NAMALWA (cell line): ENCODE measurements at regions not wholly inside any gene's neighbourhood (a gene's known extent, or its start where the extent isn't known, plus 50 kb on each side); places are given as distances from the start of the nearest gene placed in this dataset.
"Not testable (repeated sequence)": the region's sequence is repeated elsewhere in the genome, so short reads cannot be mapped to it uniquely, and the experiment has no call there.

Experiments
- DNase-seq: peaks from one replicate; pipeline ENCODE4 v3.0.0-alpha.2; 2015; ENCODE audit warnings: low spot score

- not testable (repeated sequence) for DNase-seq
Observed at GRCh38 chr13:21261487-21262216, 85.2 kb downstream of the MRPL57 start.

- DNase-seq = not testable (repeated sequence)
Observed at GRCh38 chr13:21263909-21264308, 87.5 kb downstream of the MRPL57 start.

- not testable (repeated sequence) for DNase-seq
Observed at GRCh38 chr13:21268485-21268884, 92.0 kb downstream of the MRPL57 start.

GRCh38 chr13:21272439-21272838, 96.0 kb downstream of the MRPL57 start:
- not testable (repeated sequence) for DNase-seq

GRCh38 chr13:21274457-21274856, 98.0 kb downstream of the MRPL57 start:
- DNase-seq = peak; percentile 17

GRCh38 chr13:21282065-21282464, 105.6 kb downstream of the MRPL57 start:
- DNase-seq = no peak

GRCh38 chr13:21287331-21287907, 111.0 kb downstream of the MRPL57 start:
- no peak for DNase-seq

- DNase-seq = no peak
Observed at GRCh38 chr13:21289475-21289874, 113.0 kb downstream of the MRPL57 start.

GRCh38 chr13:21290442-21291002, 114.1 kb downstream of the MRPL57 start:
- not testable (repeated sequence) for DNase-seq

- no peak for DNase-seq
Observed at GRCh38 chr13:21291840-21292239, 115.4 kb downstream of the MRPL57 start.

GRCh38 chr13:21296991-21297390, 120.5 kb downstream of the MRPL57 start:
- peak; percentile 36 for DNase-seq

- peak; percentile 43 for DNase-seq
Observed at GRCh38 chr13:21297447-21297846, 121.0 kb downstream of the MRPL57 start.

- DNase-seq = peak; percentile 94
Observed at GRCh38 chr13:21297914-21298831, 121.7 kb downstream of the MRPL57 start.

- no peak for DNase-seq
Observed at GRCh38 chr13:21304256-21304655, 127.8 kb downstream of the MRPL57 start.

GRCh38 chr13:21306300-21307073, 130.0 kb downstream of the MRPL57 start:
- DNase-seq = not testable (repeated sequence)

GRCh38 chr13:21307158-21307557, 130.7 kb downstream of the MRPL57 start:
- DNase-seq = not testable (repeated sequence)

GRCh38 chr13:21308906-21309305, 132.4 kb downstream of the MRPL57 start:
- no peak for DNase-seq

- DNase-seq = no peak
Observed at GRCh38 chr13:21309542-21310172, 133.2 kb downstream of the MRPL57 start.

GRCh38 chr13:21310220-21310619, 133.8 kb downstream of the MRPL57 start:
- DNase-seq = no peak

GRCh38 chr13:21314976-21315375, 138.5 kb downstream of the MRPL57 start:
- DNase-seq = not testable (repeated sequence)

- no peak for DNase-seq
Observed at GRCh38 chr13:21316376-21316775, 139.9 kb downstream of the MRPL57 start.
